ENCODE measurements at regions not wholly inside any gene's neighbourhood (a gene's known extent, or its start where the extent isn't known, plus 50 kb on each side); places are given as distances from the start of the nearest gene placed in this dataset.

GRCh38 chr20:51160821-51161220 lies 137.9 kb upstream of the KCNG1 start:
- no peak for DNase-seq (ENCODE audit: extremely low spot score)
- CTCF ChIA-PET, result no interaction called here
- POLR2A ChIA-PET, result no interaction called here
- no peak for TF ChIP-seq CTCF (IDR thresholded peaks at IDR 0.05; ENCODE audit: control extremely low read depth, extremely low read depth, low read depth, missing control alignments)

GRCh38 chr20:51159981-51160380 lies 137.1 kb upstream of the KCNG1 start:
- DNase-seq (ENCODE audit: extremely low spot score), result no peak
- ChIA-PET POLR2A (no interaction called here), CTCF (no interaction called here)
- no peak for TF ChIP-seq CTCF (IDR thresholded peaks at IDR 0.05; ENCODE audit: control extremely low read depth, extremely low read depth, low read depth, missing control alignments)

GRCh38 chr20:51159303-51159702 lies 136.4 kb upstream of the KCNG1 start:
- DNase-seq (ENCODE audit: extremely low spot score), result no peak
- POLR2A ChIA-PET, result no interaction called here
- CTCF ChIA-PET, result no interaction called here
- TF ChIP-seq CTCF (IDR thresholded peaks at IDR 0.05; ENCODE audit: control extremely low read depth, extremely low read depth, low read depth, missing control alignments), result no peak

- DNase-seq (ENCODE audit: extremely low spot score), result no peak
- ChIA-PET CTCF (no interaction called here), POLR2A (no interaction called here)
- TF ChIP-seq CTCF (IDR thresholded peaks at IDR 0.05; ENCODE audit: control extremely low read depth, extremely low read depth, low read depth, missing control alignments), result no peak
Measured at GRCh38 chr20:51158226-51158625, 135.3 kb upstream of the KCNG1 start.

- POLR2A ChIA-PET, result no interaction called here
Measured at GRCh38 chr20:51156041-51156982, 133.4 kb upstream of the KCNG1 start.

More at GRCh38 chr20:51156041-51156982, 133.4 kb upstream of the KCNG1 start:
- DNase-seq (ENCODE audit: extremely low spot score), result no peak
- no peak for TF ChIP-seq CTCF (IDR thresholded peaks at IDR 0.05; ENCODE audit: control extremely low read depth, extremely low read depth, low read depth, missing control alignments)
- CTCF ChIA-PET, result interaction anchor here (0.8 to 1.5 kb wide), 3 partner anchors 30 to 183 kb away, joined by 3 read pairs; no protein-coding TSS in a partner anchor
